Glutamatergic neuron (in vitro differentiated cells): ENCODE measurements at regions not wholly inside any gene's neighbourhood (a gene's known extent, or its start where the extent isn't known, plus 50 kb on each side); places are given as distances from the start of the nearest gene placed in this dataset.
"Not testable (repeated sequence)": the region's sequence is repeated elsewhere in the genome, so short reads cannot be mapped to it uniquely, and the experiment has no call there.

Source experiments
- DNase-seq: peaks from one replicate; pipeline ENCODE4 v3.0.0; 2022
- H3K27ac Mint-ChIP-seq: one replicate; pipeline ENCODE4 v1.8.0; 2020; ENCODE audit warnings: mild to moderate bottlenecking, mixed read lengths, inconsistent platforms; ENCODE audit not compliant: unreplicated experiment
- H3K27me3 Mint-ChIP-seq: one replicate; pipeline ENCODE4 v1.8.0; 2020; ENCODE audit warnings: mild to moderate bottlenecking, moderate library complexity, mixed read lengths, inconsistent platforms; ENCODE audit not compliant: unreplicated experiment
- H3K36me3 Mint-ChIP-seq: one replicate; pipeline ENCODE4 v1.8.0; 2020; ENCODE audit warnings: mild to moderate bottlenecking, mixed read lengths, inconsistent platforms; ENCODE audit not compliant: unreplicated experiment
- H3K4me1 Mint-ChIP-seq: one replicate; pipeline ENCODE4 v1.8.0; 2020; ENCODE audit warnings: mild to moderate bottlenecking, low read depth, mixed read lengths, inconsistent platforms; ENCODE audit not compliant: unreplicated experiment
- H3K4me3 Mint-ChIP-seq: one replicate; pipeline ENCODE4 v1.8.0; 2020; ENCODE audit warnings: mild to moderate bottlenecking, mixed read lengths, inconsistent platforms; ENCODE audit not compliant: unreplicated experiment
- H3K9me3 Mint-ChIP-seq: one replicate; pipeline ENCODE4 v1.8.0; 2020; ENCODE audit warnings: mild to moderate bottlenecking, moderate library complexity, mixed read lengths, inconsistent platforms; ENCODE audit not compliant: unreplicated experiment
- CTCF ChIP-seq: fragments of 200-600 bp; sonication (generic); IDR thresholded peaks from one replicate; pipeline ENCODE4 v1.5.0; 2021; ENCODE audit not compliant: partially characterized antibody, unreplicated experiment

GRCh38 chrX:139475432-139475831 is 55.1 kb upstream of the F9 start:
- Mint-ChIP-seq H3K36me3 (no peaks in the 10 kb centered on the region), H3K4me3 (no peak overlapping the region), H3K9me3 (no peaks in the 10 kb centered on the region), H3K27ac (no peak overlapping the region), H3K27me3 (no peaks in the 10 kb centered on the region), H3K4me1 (no peaks in the 10 kb centered on the region)
- DNase-seq = no peak
- no peak for TF ChIP-seq CTCF

GRCh38 chrX:139461945-139462344 is 68.6 kb upstream of the F9 start:
- H3K9me3 Mint-ChIP-seq, H3K27me3 Mint-ChIP-seq, H3K36me3 Mint-ChIP-seq, H3K4me1 Mint-ChIP-seq, DNase-seq, H3K4me3 Mint-ChIP-seq, H3K27ac Mint-ChIP-seq: not testable (repeated sequence)

GRCh38 chrX:139454743-139455142 is 75.8 kb upstream of the F9 start:
- Mint-ChIP-seq H3K4me1 (no peaks in the 10 kb centered on the region), H3K9me3 (no peaks in the 10 kb centered on the region), H3K27ac (no peak overlapping the region), H3K4me3 (no peak overlapping the region), H3K27me3 (no peaks in the 10 kb centered on the region), H3K36me3 (no peaks in the 10 kb centered on the region)
- DNase-seq = no peak
- no peak for TF ChIP-seq CTCF

GRCh38 chrX:139448996-139449395 is 81.5 kb upstream of the F9 start:
- no peaks in the 10 kb centered on the region for H3K27me3 Mint-ChIP-seq
- H3K4me1 Mint-ChIP-seq = no peaks in the 10 kb centered on the region
- H3K9me3 Mint-ChIP-seq = no peaks in the 10 kb centered on the region
- no peak for DNase-seq
- no peak for TF ChIP-seq CTCF
- no peak overlapping the region for H3K4me3 Mint-ChIP-seq
- no peak overlapping the region for H3K27ac Mint-ChIP-seq
- H3K36me3 Mint-ChIP-seq = no peaks in the 10 kb centered on the region

GRCh38 chrX:139446832-139447231 is 83.7 kb upstream of the F9 start:
- Mint-ChIP-seq H3K36me3 (no peaks in the 10 kb centered on the region), H3K4me1 (no peaks in the 10 kb centered on the region), H3K27me3 (no peaks in the 10 kb centered on the region), H3K27ac (no peak overlapping the region), H3K9me3 (no peaks in the 10 kb centered on the region), H3K4me3 (no peak overlapping the region)
- DNase-seq = no peak
- no peak for TF ChIP-seq CTCF

GRCh38 chrX:139429913-139430312 is 100.6 kb upstream of the F9 start:
- no peak for DNase-seq
- Mint-ChIP-seq H3K27ac (no peak overlapping the region), H3K4me1 (no peaks in the 10 kb centered on the region), H3K4me3 (no peak overlapping the region), H3K36me3 (no peaks in the 10 kb centered on the region), H3K9me3 (no peaks in the 10 kb centered on the region), H3K27me3 (no peaks in the 10 kb centered on the region)
- TF ChIP-seq CTCF = no peak
